Superior temporal gyrus (tissue), 1 donor: ENCODE measurements at regions not wholly inside any gene's neighbourhood (a gene's known extent, or its start where the extent isn't known, plus 50 kb on each side); places are given as distances from the start of the nearest gene placed in this dataset.

Experiments used
- DNase-seq: peaks from one replicate; pipeline ENCODE4 v3.0.0-alpha.2; 2016; ENCODE audit errors: extremely low spot score

GRCh38 chr7:22657479-22657878 lies 69.5 kb upstream of the IL6 start:
- no peak for DNase-seq

DNA sequence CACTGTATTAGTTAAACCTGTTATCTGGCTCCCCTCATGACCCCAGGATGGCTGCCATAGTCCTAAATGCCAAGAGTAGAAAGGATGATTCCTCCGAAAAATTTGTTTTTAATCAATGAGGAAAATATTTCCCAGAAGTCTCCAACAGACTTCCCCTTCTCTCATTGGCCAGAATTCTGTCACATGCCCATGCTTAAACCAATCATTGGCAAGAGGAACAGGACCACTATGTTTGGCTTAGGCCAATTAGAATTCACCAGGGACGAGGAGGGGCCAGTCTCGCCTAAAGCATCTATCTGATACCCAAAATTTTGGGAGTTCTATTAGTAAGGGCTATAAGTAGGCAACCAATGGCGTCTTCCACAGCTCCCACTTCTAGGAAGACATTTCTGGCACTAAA lies 71.2 kb upstream of the IL6 start:
- no peak for DNase-seq

GRCh38 chr7:22654831-22655230 lies 72.2 kb upstream of the IL6 start:
- no peak for DNase-seq

DNA sequence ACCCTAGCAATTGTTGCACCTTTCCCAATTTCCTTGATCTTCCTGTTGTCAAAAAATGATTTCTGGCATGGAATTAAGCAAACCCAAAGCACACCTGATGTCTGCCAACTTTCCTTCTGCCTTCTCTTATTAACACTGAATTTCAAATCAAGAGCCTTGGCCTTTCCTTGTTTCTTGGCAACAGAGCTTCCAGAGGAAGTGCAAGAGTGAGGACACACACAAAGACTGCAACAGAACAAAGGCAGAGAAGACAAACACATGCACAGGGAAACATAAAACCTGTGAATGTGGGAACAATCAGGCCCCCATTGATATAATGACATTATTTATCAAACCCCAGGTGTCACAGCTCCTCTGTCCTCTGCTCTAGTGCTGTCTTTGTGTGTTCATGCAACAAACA lies 73.0 kb upstream of the IL6 start:
- DNase-seq: no peak

- DNase-seq: no peak
These were observed 75.3 kb upstream of the IL6 start for GRCh38 chr7:22651534-22652243.

DNA sequence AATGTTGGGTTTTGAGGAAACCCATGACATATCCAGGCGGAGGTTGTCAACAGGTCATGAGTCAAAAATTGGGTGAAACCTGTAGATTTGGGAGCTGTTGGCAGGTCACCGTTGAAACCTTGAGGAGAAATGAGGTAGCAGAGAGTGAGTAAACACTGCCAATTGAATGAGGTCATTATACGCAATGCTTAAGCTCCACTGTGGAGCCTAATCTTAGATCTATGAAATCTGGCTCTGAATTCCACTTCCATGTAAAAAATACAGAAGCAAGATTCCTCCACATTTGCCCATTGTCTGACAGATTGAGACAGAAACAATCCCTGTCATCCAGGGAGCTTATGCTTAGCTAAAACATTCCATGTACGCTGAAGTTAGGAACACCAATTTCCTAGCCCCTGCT lies 76.0 kb upstream of the IL6 start:
- DNase-seq: no peak

DNA sequence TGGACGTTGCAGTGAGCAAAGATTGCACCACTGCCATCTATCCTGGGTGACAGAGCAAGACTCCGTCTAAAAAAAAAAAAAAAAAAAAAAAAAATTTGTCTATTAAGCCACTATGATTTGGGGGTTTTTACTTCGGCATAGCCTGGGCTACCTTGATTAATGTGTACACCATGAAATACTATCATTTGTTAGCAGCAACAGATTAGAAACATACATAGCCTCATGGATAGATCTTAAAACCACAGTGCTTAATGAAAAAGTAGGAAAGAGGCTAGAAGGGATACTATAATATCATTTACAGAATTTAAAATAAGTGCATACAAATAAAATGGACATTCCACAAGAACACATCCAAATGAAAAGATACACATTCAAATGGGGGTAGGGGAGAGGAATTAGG lies 77.3 kb upstream of the IL6 start:
- no peak for DNase-seq

DNA sequence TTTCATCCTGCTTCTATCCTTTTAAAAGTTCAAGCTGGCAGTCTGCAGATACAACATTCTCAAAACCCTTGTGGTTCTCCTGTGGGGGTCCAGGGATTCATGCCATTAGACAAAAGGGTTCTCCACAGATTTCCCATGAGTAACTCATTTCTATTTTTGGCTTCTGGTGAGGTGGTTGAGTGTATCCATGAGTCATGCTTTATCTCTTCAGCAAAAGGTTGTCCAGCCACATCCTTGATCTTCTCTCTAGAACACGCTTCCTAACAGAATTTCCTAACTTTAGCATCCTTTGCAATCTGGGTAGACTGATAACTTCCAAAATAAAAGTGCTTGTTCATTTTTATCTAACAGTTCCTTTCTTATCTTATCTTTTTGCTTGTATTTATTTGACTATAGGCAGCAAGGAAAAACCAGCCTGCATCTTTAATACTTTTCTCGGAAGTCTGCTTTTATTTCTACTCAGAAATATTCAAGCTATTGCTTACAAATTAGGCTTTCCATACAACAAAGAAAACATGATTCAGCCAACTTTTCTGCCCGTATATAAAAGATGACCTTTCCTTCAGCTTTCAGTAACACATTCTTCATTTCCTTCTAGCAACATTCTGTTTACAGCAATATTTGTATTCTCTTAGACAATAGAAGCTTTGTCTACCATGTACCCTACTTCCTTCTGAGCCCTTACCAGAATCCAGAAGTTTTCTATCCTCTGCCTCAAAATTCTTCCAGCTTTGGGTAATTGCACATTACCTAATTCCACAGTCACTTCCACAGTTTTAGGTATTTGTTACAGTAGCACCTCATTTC lies 79.3 kb upstream of the IL6 start:
- DNase-seq: no peak

GRCh38 chr7:22645418-22646181 lies 81.4 kb upstream of the IL6 start:
- no peak for DNase-seq

GRCh38 chr7:22642454-22642853 lies 84.5 kb upstream of the IL6 start:
- DNase-seq: no peak

DNA sequence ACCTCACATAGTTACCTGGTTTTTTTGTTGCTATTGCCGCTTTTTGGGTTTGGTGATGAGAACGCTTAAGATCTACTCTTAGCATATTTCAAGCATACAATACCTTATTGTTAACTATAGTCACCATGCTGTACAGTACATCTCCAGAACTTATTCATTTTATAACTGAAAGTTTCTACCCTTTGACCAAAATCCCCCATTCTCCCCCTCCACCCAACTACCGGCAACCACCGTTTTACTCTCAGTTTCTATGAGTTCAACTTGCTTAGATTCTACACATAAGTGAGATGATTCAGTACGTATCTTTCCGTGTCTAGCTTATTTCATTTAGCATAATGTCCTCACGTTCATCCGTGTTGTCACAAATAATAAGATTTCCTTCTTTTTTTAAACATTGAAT lies 86.7 kb upstream of the IL6 start:
- no peak for DNase-seq

- no peak for DNase-seq
These were observed 87.6 kb upstream of the IL6 start for GRCh38 chr7:22639396-22639795.

DNA sequence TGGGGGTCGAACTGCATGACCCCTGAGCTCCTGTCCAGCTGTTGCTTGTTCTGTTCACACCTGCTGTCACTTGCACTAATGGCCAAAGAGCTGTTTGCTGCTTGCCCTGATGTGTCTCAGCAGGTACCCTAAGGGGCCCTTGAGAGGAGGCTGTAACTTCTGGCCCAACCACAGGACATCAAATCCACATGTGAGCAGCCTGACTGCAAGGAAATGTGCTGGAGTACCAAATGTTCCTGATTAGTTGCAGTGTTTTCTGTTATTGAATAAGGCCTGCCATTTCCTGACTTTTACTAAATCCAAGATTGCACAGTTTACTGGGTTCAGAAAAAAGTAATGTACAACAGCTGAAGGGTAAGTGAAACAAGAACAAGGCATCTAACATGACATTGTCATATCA lies 91.7 kb upstream of the IL6 start:
- DNase-seq: no peak

DNA sequence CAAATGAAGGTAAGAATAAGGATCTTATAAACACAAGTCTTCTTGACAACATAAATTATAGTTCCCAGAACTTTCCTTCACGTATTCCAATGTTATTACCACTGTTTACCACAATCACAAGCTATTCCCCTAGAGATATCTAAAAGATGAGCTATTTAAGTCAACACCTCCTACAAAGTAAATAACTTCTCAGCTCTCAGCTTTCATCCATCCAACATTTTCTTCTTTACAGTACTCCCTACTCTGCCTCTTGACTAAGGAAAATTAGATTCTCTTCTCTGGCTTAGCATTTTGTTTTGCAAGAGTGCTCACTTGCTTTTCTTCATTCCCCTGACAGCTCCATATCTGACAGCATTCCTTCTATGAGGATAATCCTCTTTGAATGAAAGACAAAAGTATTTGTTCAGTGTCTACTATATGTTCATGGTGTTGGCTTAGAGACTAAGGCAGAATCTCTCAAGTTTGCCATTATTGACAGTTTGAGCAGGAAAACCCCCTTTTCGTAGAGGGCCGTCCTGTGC lies 93.0 kb upstream of the IL6 start:
- no peak for DNase-seq

DNA sequence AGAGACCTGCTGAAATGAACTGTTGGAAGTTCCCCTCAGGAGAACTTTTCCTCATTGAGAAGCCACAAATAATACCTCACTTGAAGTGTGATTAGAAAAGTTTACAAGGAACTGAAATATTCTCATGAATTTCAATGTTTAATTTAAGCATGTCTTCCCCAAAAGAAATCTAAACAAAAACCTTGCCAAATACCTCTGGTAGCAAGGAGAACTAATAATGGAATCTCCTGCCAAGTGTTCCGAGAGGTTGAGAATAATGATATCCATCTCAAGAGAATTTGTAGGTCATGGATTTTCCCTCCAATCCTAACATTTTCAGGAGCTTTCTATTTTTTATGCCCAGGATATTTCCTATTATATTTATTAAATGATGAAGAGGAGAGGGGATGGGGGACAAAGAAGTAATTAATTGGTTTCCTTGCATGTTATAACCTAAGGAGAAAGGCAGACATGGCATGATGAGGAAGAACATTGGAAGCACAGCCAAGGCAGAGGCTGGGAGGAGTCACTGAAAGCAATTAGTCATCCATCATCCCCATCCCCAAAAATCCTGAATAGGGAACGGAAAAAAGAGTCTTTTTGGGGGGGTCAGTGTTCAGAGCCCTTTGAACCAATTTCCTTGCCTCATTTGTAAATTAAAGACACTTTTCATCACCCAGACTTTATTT lies 93.6 kb upstream of the IL6 start:
- no peak for DNase-seq

GRCh38 chr7:22632674-22633073 lies 94.3 kb upstream of the IL6 start:
- no peak for DNase-seq

- DNase-seq: no peak
These were observed 95.3 kb upstream of the IL6 start for GRCh38 chr7:22631730-22632129.

GRCh38 chr7:22630069-22630468 lies 96.9 kb upstream of the IL6 start:
- DNase-seq: no peak

- no peak for DNase-seq
These were observed 97.9 kb upstream of the IL6 start for GRCh38 chr7:22629056-22629455.

GRCh38 chr7:22628112-22628511 lies 98.9 kb upstream of the IL6 start:
- DNase-seq: no peak

DNA sequence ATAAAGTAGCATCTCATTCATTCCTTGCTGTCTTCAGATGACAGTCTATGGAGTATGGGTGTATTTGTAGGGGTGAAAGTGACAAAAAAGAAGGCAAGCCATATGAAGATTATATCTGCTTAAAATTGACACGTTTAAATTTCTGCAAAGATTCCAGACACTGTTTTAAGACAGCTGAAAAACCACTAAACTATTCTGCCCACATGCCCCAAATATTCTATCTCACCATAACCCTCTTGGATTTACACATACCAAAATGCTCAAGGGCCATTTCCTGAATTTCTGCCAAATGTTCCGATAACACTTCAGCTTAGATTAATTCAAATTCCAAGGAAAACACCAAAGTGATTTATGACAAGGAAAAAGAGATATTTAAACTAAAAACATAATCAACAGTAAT lies 99.9 kb upstream of the IL6 start:
- DNase-seq: no peak

DNA sequence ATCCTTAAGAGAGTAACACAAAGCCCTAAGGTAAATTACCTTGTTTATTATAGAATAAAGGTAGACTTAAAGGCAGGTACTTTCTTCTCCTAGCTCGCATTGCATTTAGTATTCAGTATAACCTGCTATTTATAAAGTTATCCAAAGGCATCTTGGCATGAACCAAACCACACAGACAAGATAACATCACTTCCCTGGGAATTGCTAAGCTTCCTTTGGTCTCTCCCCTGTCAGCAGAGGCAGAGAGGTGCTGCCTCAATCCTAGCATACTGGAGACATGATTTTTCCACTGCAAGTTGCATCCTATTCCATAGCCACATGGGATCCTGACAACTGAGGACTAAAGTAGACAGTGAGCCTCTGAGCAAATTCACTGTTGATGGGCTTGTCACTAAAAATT lies 101.7 kb upstream of the IL6 start:
- DNase-seq: no peak
